GM12892 (cell line): ENCODE measurements at regions not wholly inside any gene's neighbourhood (a gene's known extent, or its start where the extent isn't known, plus 50 kb on each side); places are given as distances from the start of the nearest gene placed in this dataset.

Source experiments
- DNase-seq: peaks from one replicate; pipeline ENCODE4 v3.0.0; 2011; ENCODE audit not compliant: insufficient read length
- FAIRE-seq: peaks from 2 replicates; lab custom pipeline; 2011; peaks lifted over from hg19 to GRCh38; lab: Jason Lieb, UNC
- POLR2A ChIP-seq: IDR thresholded peaks from 2 replicates; pipeline ENCODE4 v1.6.1; 2011; ENCODE audit warnings: low read depth, low read length, control low read depth
- POLR2AphosphoS5 ChIP-seq: IDR thresholded peaks from 2 replicates; pipeline ENCODE4 v1.6.1; 2011; ENCODE audit warnings: low read depth, low read length, control low read depth
- TAF1 ChIP-seq: IDR thresholded peaks from 2 replicates; pipeline ENCODE4 v1.6.1; 2011; ENCODE audit warnings: low read depth, mild to moderate bottlenecking, control low read depth, low read length, borderline replicate concordance

- DNase-seq, result no peak
- no peak for FAIRE-seq
- no peak for TF ChIP-seq TAF1
- TF ChIP-seq POLR2A, result no peak
- TF ChIP-seq POLR2AphosphoS5, result no peak
These were observed 76.2 kb downstream of the CYRIA start for GRCh38 chr2:16589465-16589864.

GRCh38 chr2:16588565-16588964 lies 77.1 kb downstream of the CYRIA start:
- FAIRE-seq, result no peak
- no peak for TF ChIP-seq POLR2A
- no peak for TF ChIP-seq TAF1
- TF ChIP-seq POLR2AphosphoS5, result no peak
- DNase-seq, result no peak

GRCh38 chr2:16587601-16588000 lies 78.0 kb downstream of the CYRIA start:
- no peak for TF ChIP-seq TAF1
- TF ChIP-seq POLR2AphosphoS5, result no peak
- TF ChIP-seq POLR2A, result no peak
- no peak for FAIRE-seq
- DNase-seq, result no peak

GRCh38 chr2:16584824-16585540 lies 80.7 kb downstream of the CYRIA start:
- FAIRE-seq (no peak), DNase-seq (no peak)
- TF ChIP-seq POLR2AphosphoS5, result no peak
- no peak for TF ChIP-seq TAF1
- TF ChIP-seq POLR2A, result no peak

- FAIRE-seq, result no peak
- no peak for TF ChIP-seq TAF1
- TF ChIP-seq POLR2A, result no peak
- TF ChIP-seq POLR2AphosphoS5, result no peak
- DNase-seq, result no peak
These were observed 81.5 kb downstream of the CYRIA start for GRCh38 chr2:16584084-16584483.

DNA sequence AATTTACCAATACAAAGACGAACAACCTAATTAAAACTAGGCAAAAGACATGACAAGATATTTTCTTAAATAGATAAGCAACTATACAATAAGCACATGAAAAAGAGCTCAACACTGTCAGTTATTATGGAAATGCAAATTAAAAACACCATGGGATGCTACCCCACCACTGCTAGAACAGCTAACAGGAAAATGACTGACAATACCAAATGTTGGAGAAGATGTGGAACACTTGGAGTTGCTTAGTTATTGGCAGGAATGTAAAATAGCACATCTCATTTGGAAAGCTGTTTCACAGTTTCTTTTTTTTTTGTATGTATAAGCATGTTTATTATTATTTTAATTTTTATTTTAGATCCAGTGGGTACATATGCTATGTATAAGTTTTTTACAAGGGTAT lies 84.4 kb downstream of the CYRIA start:
- DNase-seq (no peak), FAIRE-seq (no peak)

GRCh38 chr2:16578081-16578480 lies 87.6 kb downstream of the CYRIA start:
- FAIRE-seq, result no peak
- DNase-seq, result no peak
- TF ChIP-seq TAF1 (no peak), POLR2AphosphoS5 (no peak), POLR2A (no peak)

More for the DNA sequence above, 84.4 kb downstream of the CYRIA start:
- TF ChIP-seq POLR2A, result no peak
- TF ChIP-seq POLR2AphosphoS5, result no peak
- no peak for TF ChIP-seq TAF1

GRCh38 chr2:16570516-16570915 lies 95.1 kb downstream of the CYRIA start:
- no peak for FAIRE-seq
- TF ChIP-seq TAF1, result no peak
- no peak for TF ChIP-seq POLR2A
- no peak for TF ChIP-seq POLR2AphosphoS5
- DNase-seq, result no peak

DNA sequence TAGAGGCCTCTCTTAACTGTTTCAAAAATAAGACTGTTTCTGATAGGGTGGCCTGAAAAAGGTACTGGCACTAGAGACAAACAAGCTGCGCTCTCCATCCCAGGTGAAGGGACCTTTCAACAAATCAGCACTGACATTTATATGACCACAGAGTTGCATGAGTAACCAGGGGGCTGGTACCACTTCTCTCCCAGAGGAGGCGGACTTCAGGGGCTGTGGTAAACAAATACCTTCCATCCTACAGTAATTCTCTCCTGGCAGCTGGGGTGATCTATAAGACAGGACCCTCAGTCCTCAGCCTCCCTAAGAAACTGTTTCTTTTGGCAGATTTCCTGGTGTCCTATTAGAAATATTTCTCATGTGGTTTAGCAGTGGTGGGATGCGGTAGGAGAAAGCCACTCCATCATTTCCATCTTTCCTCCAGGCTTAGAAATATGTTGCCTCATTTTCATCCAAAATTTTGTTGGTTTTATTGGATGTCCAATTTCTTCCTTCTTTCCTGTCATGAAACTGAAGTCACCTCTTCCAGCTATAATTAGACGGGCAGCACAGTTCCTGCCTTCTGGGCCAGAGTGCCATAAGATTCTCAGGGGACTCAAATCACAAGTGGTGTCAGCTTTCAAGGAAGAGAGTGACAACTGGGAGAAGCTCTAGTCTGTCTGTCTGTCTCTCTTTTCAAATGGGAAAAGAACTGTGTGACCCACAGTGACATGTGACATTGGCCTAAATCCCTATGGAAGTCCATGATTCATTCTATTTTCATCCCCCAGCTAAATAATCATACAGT lies 96.4 kb downstream of the CYRIA start:
- DNase-seq, result no peak
- TF ChIP-seq POLR2AphosphoS5, result no peak
- TF ChIP-seq TAF1, result no peak
- TF ChIP-seq POLR2A, result no peak
- FAIRE-seq, result no peak

GRCh38 chr2:16566701-16567100 lies 98.9 kb downstream of the CYRIA start:
- FAIRE-seq (no peak), DNase-seq (no peak)
- TF ChIP-seq POLR2AphosphoS5 (no peak), TAF1 (no peak), POLR2A (no peak)

DNA sequence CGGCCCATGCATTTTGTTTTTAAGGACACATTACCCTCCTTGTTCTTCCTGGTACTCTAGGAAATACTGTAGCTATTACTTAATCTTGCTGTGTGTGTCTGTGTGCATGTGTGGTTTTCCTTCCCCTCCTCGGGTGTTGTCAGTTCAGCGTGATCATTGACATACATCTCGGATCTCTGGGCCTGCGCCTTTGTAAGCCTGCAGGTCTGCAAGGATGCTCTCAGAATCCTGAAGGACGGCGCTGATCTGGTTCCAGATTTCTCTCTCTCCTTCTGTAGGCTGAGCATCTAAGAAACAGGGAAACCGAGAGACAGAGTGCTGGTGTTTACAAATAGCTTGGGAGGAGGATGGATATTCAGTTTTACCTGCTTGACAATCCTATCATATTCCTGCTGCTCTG lies 100.2 kb downstream of the CYRIA start:
- DNase-seq, result no peak
- no peak for FAIRE-seq

GRCh38 chr2:16561676-16562075 lies 104.0 kb downstream of the CYRIA start:
- FAIRE-seq (no peak), DNase-seq (no peak)
- no peak for TF ChIP-seq TAF1
- no peak for TF ChIP-seq POLR2A
- TF ChIP-seq POLR2AphosphoS5, result no peak

More for the DNA sequence above, 100.2 kb downstream of the CYRIA start:
- TF ChIP-seq POLR2A (no peak), POLR2AphosphoS5 (no peak)
